OCI-M1 (cell line): ENCODE measurements at regions not wholly inside any gene's neighbourhood (a gene's known extent, or its start where the extent isn't known, plus 50 kb on each side); places are given as distances from the start of the nearest gene placed in this dataset.

Experiments
- DNase-seq: peaks from one replicate; lab custom pipeline; 2025; lab: John Stamatoyannopoulos, UW

DNA sequence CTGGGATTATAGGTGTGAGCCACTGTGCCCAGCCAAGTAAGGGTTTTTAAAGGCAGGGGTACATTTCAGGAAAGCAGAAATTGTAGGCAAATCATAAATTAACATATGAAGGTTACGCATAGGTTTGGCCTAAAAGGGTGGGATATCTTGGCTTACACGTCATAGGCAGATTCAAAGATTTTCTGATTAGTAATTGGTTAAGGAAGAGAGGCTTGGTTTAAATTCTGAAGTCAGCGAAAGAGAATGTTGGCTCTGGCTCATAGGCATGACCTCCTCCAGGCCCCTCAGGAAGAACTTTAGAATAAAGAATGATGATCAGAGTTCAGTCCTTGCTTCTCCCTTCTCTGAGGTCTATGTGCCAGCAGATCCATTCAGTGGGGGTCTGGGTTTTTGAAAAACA is 124.8 kb upstream of the RBBP6 start:
- no peak for DNase-seq

DNA sequence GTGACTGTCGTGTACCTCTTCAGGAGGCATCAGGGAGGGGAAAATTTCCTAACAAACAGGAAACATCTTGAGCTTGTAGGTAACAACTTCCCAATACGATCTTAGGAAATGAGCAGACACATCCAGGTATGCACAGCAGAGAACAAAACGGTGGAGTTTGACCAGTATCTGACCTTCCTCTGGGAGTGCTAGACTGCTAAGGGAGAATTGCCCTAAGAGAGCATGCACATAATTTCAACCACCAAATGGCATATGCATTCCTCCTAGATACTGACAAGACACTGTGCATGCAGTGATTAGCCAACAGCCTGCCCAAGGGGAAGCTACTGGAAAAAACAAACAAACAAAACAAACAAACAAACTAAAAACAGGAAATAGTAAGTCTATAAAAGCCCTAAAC is 120.6 kb upstream of the RBBP6 start:
- DNase-seq = no peak

DNA sequence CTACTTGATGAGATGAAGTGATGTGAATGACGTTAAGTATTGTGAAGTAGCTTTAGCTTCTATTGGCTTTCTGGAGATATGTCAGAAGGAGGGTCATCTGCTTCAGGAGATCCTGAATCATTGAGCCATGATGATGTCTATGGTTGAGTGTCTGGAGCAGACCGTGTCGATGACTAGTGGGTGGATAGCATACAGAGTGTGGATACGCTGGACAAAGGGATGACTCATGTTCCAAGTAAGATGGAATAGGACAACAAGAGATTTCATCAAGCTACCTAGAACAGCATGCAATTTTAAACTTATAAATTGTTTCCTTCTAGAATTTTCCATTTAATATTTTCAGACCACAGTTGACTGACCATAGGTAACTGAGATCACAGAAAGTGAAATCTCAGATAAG is 116.1 kb upstream of the RBBP6 start:
- DNase-seq = no peak

DNA sequence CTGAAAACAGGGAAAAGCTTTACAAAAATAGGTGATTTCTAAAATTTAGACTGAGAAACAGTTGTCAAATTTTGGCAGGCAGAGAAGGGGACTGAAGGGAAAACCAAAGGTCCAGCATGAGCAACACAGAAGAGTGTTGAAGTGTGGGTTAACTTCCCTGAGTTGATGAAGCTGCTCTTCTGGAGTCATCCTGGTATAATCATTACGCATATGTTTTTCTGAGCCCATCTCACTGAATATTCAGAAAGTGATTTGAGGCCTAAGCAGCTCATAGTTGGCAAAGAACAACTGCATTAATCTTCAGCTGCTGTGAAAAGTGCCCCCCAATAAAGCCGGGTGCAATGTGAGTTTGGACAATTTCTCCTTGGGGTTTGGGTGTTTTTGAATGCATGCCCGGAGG is 115.0 kb upstream of the RBBP6 start:
- DNase-seq = no peak

DNA sequence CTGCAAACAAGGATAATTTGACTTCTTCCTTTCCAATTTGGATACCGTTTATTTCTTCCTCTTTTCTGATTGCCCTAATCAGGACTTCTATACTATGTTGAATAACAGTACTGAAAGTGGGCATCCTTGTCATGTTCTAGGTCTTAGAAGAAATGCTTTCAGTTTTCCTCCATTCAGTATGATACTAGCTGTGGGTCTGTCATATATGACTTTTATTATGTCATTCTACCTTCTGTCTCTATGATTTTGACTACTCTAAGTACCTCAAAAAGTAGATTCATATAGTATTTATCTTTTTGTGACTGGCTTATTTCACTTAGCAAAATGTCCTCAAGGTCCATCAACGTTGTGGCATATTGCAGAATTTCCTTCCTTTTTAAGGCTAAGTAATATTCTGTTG is 111.5 kb upstream of the RBBP6 start:
- DNase-seq = no peak

DNA sequence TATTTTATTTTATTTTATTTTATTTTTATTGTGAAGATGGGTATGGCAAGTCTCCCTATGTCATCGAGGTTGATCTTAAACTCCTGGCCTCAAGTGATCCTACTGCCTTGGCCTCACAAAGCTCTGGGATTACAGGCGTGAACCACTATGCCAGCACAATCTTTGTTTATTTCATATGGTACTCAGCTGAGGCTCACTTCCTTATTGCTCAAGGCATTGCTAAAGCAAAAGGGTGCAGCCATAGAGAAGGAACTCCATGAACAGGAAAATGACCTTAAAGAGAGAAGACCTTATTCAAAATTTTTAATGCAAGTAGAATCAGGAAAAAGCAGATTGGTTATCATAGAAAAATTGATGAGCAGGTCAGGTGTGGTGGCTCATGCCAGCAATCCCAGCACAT is 110.6 kb upstream of the RBBP6 start:
- DNase-seq = no peak

DNA sequence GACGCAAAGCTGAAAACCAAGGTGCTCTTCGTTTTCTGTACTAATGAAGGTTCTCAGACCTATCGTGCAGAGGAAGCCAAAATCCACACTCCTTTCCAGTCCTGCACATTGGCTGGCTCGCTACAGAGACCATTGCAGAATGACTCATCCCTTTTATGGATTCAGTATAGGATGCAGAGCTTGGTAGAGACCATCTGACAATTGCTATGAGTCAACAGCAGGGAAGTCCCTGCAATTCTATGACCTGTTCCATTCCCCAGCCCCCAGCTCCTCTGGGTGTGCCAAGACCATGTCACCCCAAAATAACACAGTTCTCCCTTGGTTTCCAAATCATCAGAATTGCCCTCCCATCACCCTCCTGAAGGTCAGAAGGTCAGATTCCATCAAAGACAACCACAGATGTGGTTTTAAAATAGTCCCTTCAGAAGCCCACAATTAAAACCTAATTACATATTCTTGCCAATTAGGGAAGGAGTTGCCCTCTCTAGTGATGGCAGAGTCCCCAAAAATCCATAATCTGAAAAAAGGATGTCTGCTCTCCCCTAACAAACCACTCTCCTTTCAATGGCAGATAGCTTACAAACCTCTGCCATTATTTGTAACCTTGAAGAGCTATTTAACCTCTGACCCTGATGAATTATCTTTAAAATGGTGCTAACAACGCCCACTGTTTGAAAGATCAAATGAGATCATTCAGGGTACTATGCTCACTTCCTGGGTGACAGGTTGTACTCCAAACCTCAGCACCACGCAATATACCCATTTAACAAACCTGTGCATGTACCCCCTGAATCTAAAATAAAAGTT is 108.2 kb upstream of the RBBP6 start:
- no peak for DNase-seq

DNA sequence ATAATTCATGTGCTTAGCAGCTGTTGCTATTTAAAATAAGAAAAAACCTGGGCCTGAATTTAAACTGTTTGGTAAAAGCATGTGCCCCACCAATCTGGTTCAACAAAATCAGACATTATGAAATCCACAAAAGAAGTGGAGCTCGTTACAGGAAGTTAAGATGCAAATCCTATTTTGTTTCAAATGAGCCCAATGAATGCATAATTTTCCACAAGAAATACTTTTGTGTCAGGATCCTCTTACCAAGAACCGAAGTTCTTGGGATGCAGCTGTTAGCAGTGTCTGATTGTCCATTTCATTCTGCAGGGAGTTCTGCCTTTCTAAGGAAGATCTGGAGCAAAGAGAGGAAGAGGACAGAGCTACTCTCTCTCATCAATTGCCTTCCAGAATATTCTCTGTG is 105.7 kb upstream of the RBBP6 start:
- no peak for DNase-seq

DNA sequence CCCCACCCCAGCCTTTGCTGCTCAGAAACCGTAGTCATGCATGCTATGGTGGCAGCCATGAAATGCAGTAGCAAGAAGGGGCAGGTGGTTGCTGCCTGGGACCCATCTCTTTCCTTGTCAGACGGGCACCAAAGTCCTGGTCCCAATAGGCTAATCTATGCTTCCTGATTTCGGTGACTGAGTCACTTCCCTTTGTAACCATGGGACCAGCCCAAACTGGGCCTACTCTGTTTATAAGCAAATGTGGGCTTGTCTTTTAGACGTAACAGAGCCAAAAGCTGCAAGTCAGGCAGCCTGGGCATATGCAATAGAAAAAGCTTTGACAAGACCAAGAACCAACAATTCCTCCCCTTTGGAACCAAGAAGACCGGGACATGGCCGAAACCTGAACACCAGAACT is 99.1 kb upstream of the RBBP6 start:
- no peak for DNase-seq

DNA sequence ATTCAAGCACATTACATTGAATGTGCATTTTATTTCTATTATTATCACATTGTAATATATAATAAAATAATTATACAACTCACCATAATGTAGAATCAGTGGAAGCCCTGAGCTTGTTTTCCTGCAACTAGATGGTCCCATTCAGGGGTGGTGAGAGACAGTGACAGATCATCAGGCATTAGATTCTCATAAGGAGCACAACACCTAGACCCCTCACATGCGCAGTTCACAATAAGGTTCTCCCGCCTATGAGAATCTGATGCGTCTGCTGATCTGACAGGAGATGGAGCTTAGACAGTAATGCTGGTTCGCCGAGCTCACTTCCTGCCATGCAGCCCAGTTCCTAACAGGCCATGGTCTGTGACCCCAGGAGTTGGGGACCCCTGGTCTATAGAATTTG is 96.7 kb upstream of the RBBP6 start:
- DNase-seq = no peak

DNA sequence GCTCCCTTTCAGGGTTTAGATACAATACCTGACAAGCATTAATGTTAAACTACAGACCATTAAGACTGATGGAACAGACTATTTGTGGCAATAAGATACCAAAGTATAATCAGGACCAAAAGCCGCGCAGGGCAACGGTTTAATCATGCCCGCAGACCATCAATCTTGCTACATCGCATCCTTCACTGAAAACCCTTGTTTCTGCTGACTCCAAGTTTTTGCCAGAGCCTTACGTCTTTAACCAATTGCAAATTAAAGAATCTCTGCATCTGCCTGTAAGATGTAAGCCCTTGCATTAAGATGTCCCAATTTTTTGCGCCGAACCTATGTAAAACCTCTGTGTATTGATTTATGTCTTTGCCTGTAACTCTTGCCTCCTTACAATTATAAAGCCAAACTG is 94.2 kb upstream of the RBBP6 start:
- DNase-seq = no peak

DNA sequence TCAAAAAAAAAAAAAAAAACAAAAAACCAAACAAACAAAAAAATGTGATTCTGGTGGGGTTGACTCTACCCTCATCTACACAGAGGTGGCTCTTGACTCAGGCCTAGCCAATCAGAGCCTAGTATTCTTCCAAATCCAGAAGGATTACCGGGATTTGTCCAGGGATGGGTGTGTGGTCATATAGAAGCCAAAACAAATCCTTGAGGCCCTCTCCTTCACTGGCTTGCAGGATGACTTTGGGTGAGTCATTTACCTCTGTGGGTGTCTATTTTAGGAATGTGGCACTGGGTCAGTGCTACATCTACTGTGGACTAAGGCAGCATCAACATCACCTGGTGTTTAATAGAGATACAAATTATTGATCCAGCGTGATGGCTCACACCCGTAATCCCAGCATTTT is 93.2 kb upstream of the RBBP6 start:
- no peak for DNase-seq

DNA sequence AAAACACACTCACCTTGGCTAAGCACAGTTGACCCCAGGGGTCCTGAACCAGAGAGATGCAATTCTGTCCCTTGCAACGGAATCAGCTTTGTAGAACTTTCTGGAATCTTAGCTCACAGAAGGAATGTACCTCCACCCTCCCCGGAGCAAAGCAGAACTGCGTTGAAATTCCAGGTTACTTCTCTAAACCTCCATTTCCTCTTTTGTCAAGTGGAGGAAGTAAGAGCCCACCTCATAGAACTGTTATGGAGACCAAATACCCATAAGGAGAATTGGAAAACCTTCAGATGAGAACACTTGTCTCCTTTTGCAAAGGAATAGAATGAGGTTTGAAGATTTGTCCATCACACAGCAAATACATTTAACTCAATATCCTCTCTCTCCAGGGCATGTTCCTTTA is 86.6 kb upstream of the RBBP6 start:
- DNase-seq = no peak

DNA sequence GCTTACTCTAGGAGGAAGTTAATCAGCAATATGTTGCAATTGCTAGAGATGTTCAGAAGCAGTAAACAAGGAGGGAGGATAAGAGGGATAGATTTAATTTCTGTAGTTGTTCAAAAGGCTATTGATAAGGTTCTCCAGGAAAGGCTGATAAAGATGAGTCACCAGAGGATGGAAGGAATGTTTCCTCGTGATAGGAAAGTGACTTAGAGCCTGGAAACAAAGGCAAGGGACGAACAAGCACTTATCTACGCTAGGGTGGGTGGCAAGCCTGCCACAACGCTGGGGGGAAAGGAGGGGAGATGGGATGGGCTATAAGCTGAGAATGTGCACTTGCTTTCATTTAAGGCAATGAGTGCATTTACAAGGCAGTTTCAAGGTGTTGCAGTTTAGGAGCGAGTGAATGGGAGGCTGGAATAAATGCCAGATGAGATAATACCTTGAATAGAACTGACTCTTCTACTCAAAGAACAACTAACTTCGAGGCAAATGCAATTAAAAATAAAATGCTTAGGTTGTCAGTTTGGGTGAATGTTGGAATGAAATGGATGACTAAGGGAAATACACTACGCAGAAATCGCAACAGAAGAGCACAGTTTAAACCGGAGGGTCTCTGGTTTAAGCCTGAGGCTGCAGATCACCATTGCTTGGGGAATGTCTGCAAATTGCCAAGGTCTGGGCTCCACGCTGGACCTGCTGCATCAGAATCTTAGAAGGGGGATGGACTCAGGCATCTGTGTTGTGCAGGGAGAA is 76.0 kb upstream of the RBBP6 start:
- DNase-seq = peak; percentile 62

DNA sequence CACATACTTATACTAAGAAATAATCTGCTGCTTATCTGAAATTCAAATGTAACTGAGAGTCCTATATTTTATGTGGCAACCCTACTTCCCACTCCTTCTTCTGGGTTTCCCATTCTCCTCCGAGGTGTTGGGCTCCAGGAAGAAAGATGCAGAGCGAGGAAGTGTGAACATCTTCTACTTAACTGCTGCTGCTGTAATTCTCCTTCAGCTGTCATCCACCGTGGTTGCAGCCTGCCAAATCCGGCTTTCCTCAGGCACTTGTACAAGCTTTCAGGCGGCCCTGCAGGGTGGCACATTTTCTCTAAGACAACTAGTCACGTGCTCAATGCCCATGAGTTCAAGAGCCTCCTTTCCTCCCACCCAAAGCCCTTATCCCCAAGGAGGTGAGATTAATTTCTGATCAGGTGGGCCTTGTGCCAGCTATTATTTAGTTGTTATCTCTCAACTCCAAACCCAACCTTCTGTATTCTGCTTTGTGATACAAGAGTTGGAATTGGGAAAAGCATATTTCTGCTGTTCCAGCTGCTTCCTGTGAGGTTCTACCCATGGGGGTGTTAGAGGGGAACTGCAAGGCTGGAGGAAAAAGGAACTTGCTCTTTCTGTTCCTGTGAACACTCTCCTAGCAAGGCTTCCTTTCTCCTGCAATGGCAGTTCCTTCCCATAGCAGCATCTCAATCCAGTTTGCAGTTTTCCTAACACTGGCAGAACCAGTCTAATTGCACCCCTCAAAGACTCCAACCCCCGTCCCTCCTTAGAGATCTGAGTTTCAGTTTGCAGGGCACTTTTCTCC is 67.6 kb upstream of the RBBP6 start:
- no peak for DNase-seq

DNA sequence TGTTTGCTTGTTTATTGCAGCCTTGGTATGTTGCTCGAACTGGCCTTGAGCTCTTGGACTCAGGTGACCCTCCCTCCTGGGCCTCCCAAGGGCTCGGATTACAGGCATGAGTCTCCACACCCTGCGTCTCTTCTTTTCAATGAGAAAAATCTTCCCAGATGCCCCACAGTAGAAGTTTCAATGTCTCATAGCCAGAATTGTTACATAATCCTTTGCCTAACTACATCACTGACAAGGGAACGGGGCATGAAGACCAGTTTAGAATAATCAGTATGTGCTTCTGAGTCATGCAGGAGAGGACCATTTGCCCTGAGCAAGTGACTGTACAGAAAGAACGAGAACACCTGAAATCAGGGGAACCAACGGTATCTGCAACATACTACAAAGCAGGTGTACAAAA is 61.9 kb upstream of the RBBP6 start:
- DNase-seq = no peak

DNA sequence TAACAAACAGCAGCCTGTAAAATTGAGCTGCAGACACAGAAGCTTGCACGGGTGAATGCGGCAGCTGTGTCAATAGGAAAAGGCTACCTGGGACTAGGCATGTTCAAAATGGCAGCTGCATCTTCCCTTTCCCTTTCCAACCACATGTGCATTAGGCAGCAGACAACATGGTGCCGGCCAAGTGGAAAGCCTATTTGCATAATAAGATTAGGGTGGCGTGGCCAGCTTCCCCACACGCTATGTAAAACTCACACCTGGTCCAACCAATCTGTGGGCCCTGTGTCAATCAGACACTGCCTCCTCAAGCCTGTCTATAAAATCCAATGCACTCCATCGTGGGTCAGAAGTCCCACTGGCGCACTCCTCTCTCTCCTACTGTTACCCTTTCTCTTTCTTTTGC is 61.0 kb upstream of the RBBP6 start:
- DNase-seq = no peak

DNA sequence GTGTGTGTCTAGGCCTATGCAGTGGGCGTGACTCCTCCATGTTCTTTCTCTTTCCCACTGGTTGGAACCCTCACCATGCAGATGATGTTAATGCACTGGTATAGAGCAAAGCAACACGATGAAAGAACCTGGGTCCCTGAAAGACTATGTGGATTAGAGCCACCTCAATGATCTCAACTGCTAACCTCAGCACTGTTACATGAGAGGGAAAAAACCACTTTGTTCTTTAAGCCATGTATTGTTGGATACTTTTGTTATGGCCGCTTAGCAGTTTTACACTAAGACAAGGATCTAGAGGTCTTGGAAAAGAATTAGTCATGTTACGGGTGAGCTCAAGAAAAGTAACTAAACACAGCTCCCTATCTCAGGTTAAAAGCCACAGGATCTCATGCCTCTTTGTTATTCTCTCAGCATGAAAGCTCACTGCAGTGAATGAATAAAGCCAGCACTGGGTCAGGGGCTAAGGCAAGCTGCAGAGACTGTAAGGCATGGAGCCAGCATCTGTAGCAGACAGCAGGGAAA is 56.6 kb upstream of the RBBP6 start:
- no peak for DNase-seq

DNA sequence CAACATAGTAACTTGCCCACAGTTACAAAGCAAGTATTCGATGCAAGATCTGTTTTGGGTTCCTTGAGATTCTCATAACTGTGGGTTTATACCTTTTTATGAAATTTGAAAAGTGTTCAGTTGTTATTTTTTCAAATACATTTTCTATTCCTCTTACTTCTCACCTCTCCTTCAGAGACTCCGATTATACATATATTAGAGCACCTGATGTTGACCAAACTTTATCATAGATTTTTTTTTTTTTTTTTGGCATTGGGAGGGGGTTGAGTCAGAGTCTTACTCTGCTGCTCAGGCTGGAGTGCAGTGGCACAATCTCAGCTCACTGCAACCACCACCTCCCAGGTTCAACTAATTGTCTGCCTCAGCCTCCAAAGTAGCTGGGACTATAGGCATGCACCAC is 51.3 kb upstream of the RBBP6 start:
- no peak for DNase-seq
